ENCODE measurements at regions not wholly inside any gene's neighbourhood (a gene's known extent, or its start where the extent isn't known, plus 50 kb on each side); places are given as distances from the start of the nearest gene placed in this dataset.

GRCh38 chr11:109756951-109757350 lies 335.0 kb downstream of the C11orf87 start:
- TF ChIP-seq CTCF (IDR thresholded peaks at IDR 0.05) (no peak), POLR2A (IDR thresholded peaks at IDR 0.05) (no peak)
